BJ (cell line): ENCODE measurements at regions not wholly inside any gene's neighbourhood (a gene's known extent, or its start where the extent isn't known, plus 50 kb on each side); places are given as distances from the start of the nearest gene placed in this dataset.

Experiments
- CTCF ChIA-PET: fragments of 350-600 bp; formaldehyde crosslinking; extraction: SDS; loops from one replicate; lab custom pipeline; 2021; ENCODE audit warnings: antibody characterized with exemption, inconsistent platforms; lab: Yijun Ruan, JAX
- POLR2A ChIA-PET: fragments of 300-600 bp; sonication (Branson Sonifier 250); formaldehyde crosslinking; extraction: SDS; loops from one replicate; lab custom pipeline; 2021; ENCODE audit warnings: antibody characterized with exemption; lab: Charles Lee
- DNase-seq: peaks from one replicate; pipeline ENCODE4 v3.0.0-alpha.2; 2011; ENCODE audit warnings: low read depth
- H3K27me3 ChIP-seq: 2 replicates; pipeline ENCODE4 v1.6.0; 2011; ENCODE audit warnings: low read length; ENCODE audit not compliant: control insufficient read depth, insufficient read depth
- H3K36me3 ChIP-seq: 2 replicates; pipeline ENCODE4 v1.5.1; 2011; ENCODE audit warnings: low read length; ENCODE audit not compliant: control insufficient read depth, insufficient read depth
- H3K4me3 ChIP-seq: 2 replicates; pipeline ENCODE4 v1.5.1; 2011; ENCODE audit warnings: low read depth, mild to moderate bottlenecking, control low read depth, low read length
- TF ChIP-seq, protein P1 (sequence below): IDR thresholded peaks from 2 replicates; pipeline ENCODE4 v1.5.1; 2011; ENCODE audit warnings: low read depth, mild to moderate bottlenecking, control low read depth, inconsistent platforms, low read length, moderate library complexity; ENCODE audit not compliant: insufficient read depth

DNA sequence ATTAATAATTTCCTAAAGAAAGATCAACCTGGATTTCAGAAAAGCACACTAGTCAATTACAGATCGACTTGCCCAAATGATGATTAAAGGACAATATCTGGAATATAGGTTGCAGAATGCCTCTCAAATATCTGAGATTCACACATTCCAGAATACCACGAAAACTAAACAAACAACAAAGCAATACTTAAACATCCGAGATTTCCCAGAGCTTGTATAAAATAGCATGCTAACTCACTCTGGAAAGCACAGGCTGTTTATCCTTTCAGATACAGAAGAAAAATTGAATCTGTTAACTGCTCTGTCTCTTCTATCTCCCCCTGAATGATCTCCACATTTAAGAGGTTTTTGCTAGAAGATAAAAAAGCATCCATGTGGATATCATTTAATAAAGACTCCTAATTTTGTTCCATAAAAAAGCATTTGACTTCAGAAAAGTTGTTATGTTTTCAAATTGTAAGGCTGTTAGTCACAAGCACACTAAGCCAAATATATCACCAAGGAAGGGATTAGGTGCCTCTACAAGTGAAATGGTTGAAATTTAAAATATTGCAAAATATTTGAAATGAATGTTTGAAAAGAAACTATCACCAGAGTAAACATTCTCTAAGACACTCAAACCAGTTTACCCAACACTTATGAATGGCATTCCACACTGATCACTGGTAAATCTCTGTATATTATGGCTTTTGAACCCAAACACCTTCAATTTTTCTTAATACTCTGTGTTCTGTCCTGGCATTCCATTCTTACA, 865.1 kb upstream of the ADAMTS5 start:
- POLR2A ChIA-PET, result no interaction called here
- Histone ChIP-seq H3K36me3 (no peaks in the 10 kb centered on the region), H3K27me3 (no peaks in the 10 kb centered on the region), H3K4me3 (no peak overlapping the region)
- TF ChIP-seq, protein P1, sequence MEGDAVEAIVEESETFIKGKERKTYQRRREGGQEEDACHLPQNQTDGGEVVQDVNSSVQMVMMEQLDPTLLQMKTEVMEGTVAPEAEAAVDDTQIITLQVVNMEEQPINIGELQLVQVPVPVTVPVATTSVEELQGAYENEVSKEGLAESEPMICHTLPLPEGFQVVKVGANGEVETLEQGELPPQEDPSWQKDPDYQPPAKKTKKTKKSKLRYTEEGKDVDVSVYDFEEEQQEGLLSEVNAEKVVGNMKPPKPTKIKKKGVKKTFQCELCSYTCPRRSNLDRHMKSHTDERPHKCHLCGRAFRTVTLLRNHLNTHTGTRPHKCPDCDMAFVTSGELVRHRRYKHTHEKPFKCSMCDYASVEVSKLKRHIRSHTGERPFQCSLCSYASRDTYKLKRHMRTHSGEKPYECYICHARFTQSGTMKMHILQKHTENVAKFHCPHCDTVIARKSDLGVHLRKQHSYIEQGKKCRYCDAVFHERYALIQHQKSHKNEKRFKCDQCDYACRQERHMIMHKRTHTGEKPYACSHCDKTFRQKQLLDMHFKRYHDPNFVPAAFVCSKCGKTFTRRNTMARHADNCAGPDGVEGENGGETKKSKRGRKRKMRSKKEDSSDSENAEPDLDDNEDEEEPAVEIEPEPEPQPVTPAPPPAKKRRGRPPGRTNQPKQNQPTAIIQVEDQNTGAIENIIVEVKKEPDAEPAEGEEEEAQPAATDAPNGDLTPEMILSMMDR, result no peak
- DNase-seq, result peak; percentile 19
- CTCF ChIA-PET, result no interaction called here

DNA sequence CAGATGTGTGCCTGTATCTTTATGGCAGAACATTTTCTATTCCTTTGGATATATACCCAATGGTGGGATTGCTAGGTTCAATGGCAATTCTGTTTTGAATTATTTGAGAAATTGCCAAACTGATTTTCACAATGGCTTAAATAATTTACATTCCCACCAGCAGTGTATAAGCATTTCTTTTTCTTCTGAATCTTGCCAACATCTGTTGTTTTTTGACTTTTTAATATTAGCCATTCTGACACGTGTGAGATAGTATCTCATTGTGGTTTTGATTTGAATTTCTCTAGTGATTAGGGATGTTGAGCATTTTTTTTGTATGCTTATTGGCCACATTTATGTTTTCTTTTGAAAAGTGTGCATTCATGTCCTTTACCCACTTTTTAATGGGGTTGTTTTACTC, 864.3 kb upstream of the ADAMTS5 start:
- ChIA-PET CTCF (no interaction called here), POLR2A (no interaction called here)
- H3K36me3 ChIP-seq, result no peaks in the 10 kb centered on the region
- no peaks in the 10 kb centered on the region for H3K27me3 ChIP-seq
- no peak overlapping the region for H3K4me3 ChIP-seq
- no peak for DNase-seq
- TF ChIP-seq, protein P1, result no peak

DNA sequence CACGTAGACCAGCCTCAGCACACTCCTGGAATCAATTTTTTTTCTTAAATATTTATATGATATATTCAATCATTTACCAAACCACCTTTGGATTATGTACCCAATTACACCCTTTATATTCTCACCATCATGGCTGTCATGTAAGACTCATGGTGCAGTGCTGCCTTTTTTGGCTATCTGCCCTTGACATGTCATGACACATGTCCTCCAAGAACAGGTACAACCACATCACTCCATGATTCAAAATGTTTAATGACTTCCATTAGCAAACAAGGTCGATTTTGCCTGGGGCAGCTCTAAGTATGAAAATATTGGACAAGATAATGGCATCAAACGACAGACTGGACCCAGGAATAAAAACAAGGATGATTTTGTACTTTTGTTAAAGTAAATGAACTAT, 861.1 kb upstream of the ADAMTS5 start:
- Histone ChIP-seq H3K4me3 (no peak overlapping the region), H3K36me3 (no peaks in the 10 kb centered on the region), H3K27me3 (no peaks in the 10 kb centered on the region)
- CTCF ChIA-PET, result no interaction called here
- no peak for DNase-seq
- TF ChIP-seq, protein P1, result no peak
- POLR2A ChIA-PET, result no interaction called here

DNA sequence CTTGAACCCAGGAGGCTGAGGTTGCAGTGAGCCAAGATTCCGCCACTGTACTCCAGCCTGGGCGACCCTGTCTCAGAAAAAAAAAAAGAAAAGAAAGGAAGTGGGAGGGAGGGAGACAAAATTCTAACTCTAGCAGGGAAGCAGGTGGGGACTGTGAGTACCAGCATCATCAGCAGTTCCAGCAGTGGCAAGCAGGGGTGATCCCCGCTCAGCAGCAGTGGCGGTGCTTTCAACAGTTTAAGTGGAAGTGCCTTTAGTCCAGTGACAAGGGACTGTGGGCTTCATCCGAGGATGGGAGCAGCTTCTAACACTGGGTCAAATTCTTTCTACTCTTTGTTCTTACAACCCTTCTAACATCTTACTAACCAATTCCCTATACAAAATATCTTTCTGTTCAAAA, 858.1 kb upstream of the ADAMTS5 start:
- CTCF ChIA-PET, result interaction anchor here (0.8 kb wide), 1 partner anchor 10 kb away, joined by 3 read pairs; no protein-coding TSS in a partner anchor
- Histone ChIP-seq H3K36me3 (no peaks in the 10 kb centered on the region), H3K4me3 (no peak overlapping the region), H3K27me3 (no peaks in the 10 kb centered on the region)
- DNase-seq, result no peak
- TF ChIP-seq, protein P1, result no peak
- POLR2A ChIA-PET, result no interaction called here

DNA sequence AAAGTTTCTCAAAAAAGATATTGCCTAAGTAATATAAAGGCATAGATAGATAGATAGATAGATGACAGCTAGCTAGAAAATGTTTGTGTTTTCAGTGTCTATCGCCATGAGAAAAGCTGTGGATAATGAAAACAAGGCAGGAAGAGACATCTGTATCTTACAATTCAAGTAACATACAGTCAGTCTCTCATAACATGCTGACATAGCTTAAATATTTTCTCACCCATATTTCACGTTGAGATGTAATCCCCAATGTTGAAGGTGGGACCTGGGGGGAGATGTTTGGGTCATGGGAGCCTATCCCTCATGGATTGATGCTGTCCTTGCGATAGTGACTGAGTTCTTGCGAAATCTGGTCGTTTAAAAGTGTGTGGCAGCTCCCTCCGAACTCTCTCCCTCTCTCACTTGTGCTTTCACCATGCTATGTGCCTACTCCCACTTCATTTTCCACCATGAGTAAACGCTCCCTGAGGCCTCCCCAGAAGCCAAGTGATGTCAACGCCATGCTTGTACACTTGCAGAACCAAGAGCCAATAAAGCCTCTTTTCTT, 856.8 kb upstream of the ADAMTS5 start:
- no peaks in the 10 kb centered on the region for H3K27me3 ChIP-seq
- TF ChIP-seq, protein P1, result no peak
- CTCF ChIA-PET, result no interaction called here
- no peak for DNase-seq
- H3K4me3 ChIP-seq, result no peak overlapping the region
- no peaks in the 10 kb centered on the region for H3K36me3 ChIP-seq
- POLR2A ChIA-PET, result no interaction called here
